Loucy (cell line): ENCODE measurements at regions not wholly inside any gene's neighbourhood (a gene's known extent, or its start where the extent isn't known, plus 50 kb on each side); places are given as distances from the start of the nearest gene placed in this dataset.

Experiments
- CTCF ChIP-seq: fragments of 200-600 bp; sonication (generic); conservative IDR thresholded peaks from 2 replicates; pipeline ENCODE4 v1.5.1; 2014; ENCODE audit warnings: mild to moderate bottlenecking, antibody characterized with exemption, low read length
- EZH2phosphoT487 ChIP-seq: fragments of 200-600 bp; IDR thresholded peaks from 2 replicates; pipeline ENCODE4 v1.6.1; 2018; ENCODE audit warnings: antibody characterized with exemption, mild to moderate bottlenecking, moderate library complexity, borderline replicate concordance

GRCh38 chr5:31107091-31107518 lies 86.4 kb upstream of the CDH6 start:
- TF ChIP-seq CTCF (no peak), EZH2phosphoT487 (no peak)
